ENCODE measurements at regions not wholly inside any gene's neighbourhood (a gene's known extent, or its start where the extent isn't known, plus 50 kb on each side); places are given as distances from the start of the nearest gene placed in this dataset.
"Not testable (repeated sequence)": the region's sequence is repeated elsewhere in the genome, so short reads cannot be mapped to it uniquely, and the experiment has no call there.

GRCh38 chr11:92002568-92002967, 222.1 kb upstream of the FAT3 start:
- Histone ChIP-seq H4K5ac (ENCODE audit: low read length) (no peak overlapping the region), H2BK15ac (replicated peaks; ENCODE audit: low read depth) (no peak overlapping the region)

GRCh38 chr11:91998481-91998880, 226.1 kb upstream of the FAT3 start:
- H4K5ac ChIP-seq (ENCODE audit: low read length) = no peak overlapping the region
- H2BK5ac ChIP-seq (ENCODE audit: low read length) = no peak overlapping the region
- no peak overlapping the region for H3K4me2 ChIP-seq (ENCODE audit: low read length)
- H3K79me1 ChIP-seq (ENCODE audit: low read length) = no peaks in the 10 kb centered on the region
- H3K4ac ChIP-seq (ENCODE audit: low read depth, low read length) = no peak overlapping the region
- no peak overlapping the region for H2AK5ac ChIP-seq (ENCODE audit: low read length)
- H2BK120ac ChIP-seq (ENCODE audit: low read depth, low read length) = no peak overlapping the region
- H3K9ac ChIP-seq (ENCODE audit: low read length) = no peak overlapping the region
- no peak overlapping the region for H3K4me3 ChIP-seq (ENCODE audit: low read length)
- no peak overlapping the region for H3K56ac ChIP-seq (ENCODE audit: low read length)
- no peak overlapping the region for H4K8ac ChIP-seq (ENCODE audit: low read depth, low read length)
- no peak overlapping the region for H2BK15ac ChIP-seq (replicated peaks; ENCODE audit: low read depth)
- no peaks in the 10 kb centered on the region for H3K4me1 ChIP-seq (ENCODE audit: control insufficient read depth, low read depth, low read length)
- no peaks in the 10 kb centered on the region for H3K36me3 ChIP-seq (ENCODE audit: control insufficient read depth, insufficient read depth, low read length)
- no peak for DNase-seq
- no peak overlapping the region for H3K18ac ChIP-seq (ENCODE audit: low read length)
- no peaks in the 10 kb centered on the region for H3K79me2 ChIP-seq (ENCODE audit: control insufficient read depth, insufficient read depth, low read length)
- no CpG with 5 or more reads among the region's 2 CpGs for WGBS (ENCODE audit: extremely low coverage, insufficient coverage, low lambda C conversion rate)
- no peaks in the 10 kb centered on the region for H3K27me3 ChIP-seq (ENCODE audit: insufficient read depth, low read length, poor library complexity)
- H3K23ac ChIP-seq (ENCODE audit: low read length) = no peak overlapping the region
- no peak overlapping the region for H3K27ac ChIP-seq (ENCODE audit: low read depth, low read length)

More at GRCh38 chr11:92002568-92002967, 222.1 kb upstream of the FAT3 start:
- no peak overlapping the region for H3K18ac ChIP-seq (ENCODE audit: low read length)
- no peak overlapping the region for H2AK5ac ChIP-seq (ENCODE audit: low read length)
- no peak overlapping the region for H3K9ac ChIP-seq (ENCODE audit: low read length)
- no peaks in the 10 kb centered on the region for H3K79me1 ChIP-seq (ENCODE audit: low read length)
- no peak overlapping the region for H2BK120ac ChIP-seq (ENCODE audit: low read depth, low read length)
- H3K27me3 ChIP-seq (ENCODE audit: insufficient read depth, low read length, poor library complexity) = no peaks in the 10 kb centered on the region
- no peak overlapping the region for H3K4ac ChIP-seq (ENCODE audit: low read depth, low read length)
- H4K8ac ChIP-seq (ENCODE audit: low read depth, low read length) = no peak overlapping the region
- no peak overlapping the region for H2BK5ac ChIP-seq (ENCODE audit: low read length)
- H3K4me2 ChIP-seq (ENCODE audit: low read length) = no peak overlapping the region
- no peaks in the 10 kb centered on the region for H3K79me2 ChIP-seq (ENCODE audit: control insufficient read depth, insufficient read depth, low read length)
- H3K4me1 ChIP-seq (ENCODE audit: control insufficient read depth, low read depth, low read length) = no peaks in the 10 kb centered on the region
- no peak overlapping the region for H3K4me3 ChIP-seq (ENCODE audit: low read length)
- H3K23ac ChIP-seq (ENCODE audit: low read length) = no peak overlapping the region
- H3K27ac ChIP-seq (ENCODE audit: low read depth, low read length) = no peak overlapping the region
- H3K36me3 ChIP-seq (ENCODE audit: control insufficient read depth, insufficient read depth, low read length) = no peaks in the 10 kb centered on the region
- DNase-seq = no peak
- no peak overlapping the region for H3K56ac ChIP-seq (ENCODE audit: low read length)

- H3K56ac ChIP-seq (ENCODE audit: low read length) = no peak overlapping the region
- no peaks in the 10 kb centered on the region for H3K79me2 ChIP-seq (ENCODE audit: control insufficient read depth, insufficient read depth, low read length)
Observed at GRCh38 chr11:91997226-91997625, 227.4 kb upstream of the FAT3 start.

GRCh38 chr11:91996526-91996925, 228.1 kb upstream of the FAT3 start:
- Histone ChIP-seq H4K8ac (ENCODE audit: low read depth, low read length) (no peak overlapping the region), H3K27ac (ENCODE audit: low read depth, low read length) (no peak overlapping the region), H2BK5ac (ENCODE audit: low read length) (no peak overlapping the region), H3K4me2 (ENCODE audit: low read length) (no peak overlapping the region), H3K4me3 (ENCODE audit: low read length) (no peak overlapping the region), H3K4me1 (ENCODE audit: control insufficient read depth, low read depth, low read length) (no peaks in the 10 kb centered on the region), H3K23ac (ENCODE audit: low read length) (no peak overlapping the region), H3K56ac (ENCODE audit: low read length) (no peak overlapping the region), H3K79me2 (ENCODE audit: control insufficient read depth, insufficient read depth, low read length) (no peaks in the 10 kb centered on the region), H3K4ac (ENCODE audit: low read depth, low read length) (no peak overlapping the region), H2AK5ac (ENCODE audit: low read length) (no peak overlapping the region), H2BK120ac (ENCODE audit: low read depth, low read length) (no peak overlapping the region), H3K36me3 (ENCODE audit: control insufficient read depth, insufficient read depth, low read length) (no peaks in the 10 kb centered on the region), H2BK15ac (replicated peaks; ENCODE audit: low read depth) (no peak overlapping the region), H3K18ac (ENCODE audit: low read length) (no peak overlapping the region), H3K9ac (ENCODE audit: low read length) (no peak overlapping the region), H3K27me3 (ENCODE audit: insufficient read depth, low read length, poor library complexity) (no peaks in the 10 kb centered on the region), H3K79me1 (ENCODE audit: low read length) (no peaks in the 10 kb centered on the region), H4K5ac (ENCODE audit: low read length) (no peak overlapping the region)
- WGBS (ENCODE audit: extremely low coverage, insufficient coverage, low lambda C conversion rate) = no CpG with 5 or more reads among the region's 1 CpG
- no peak for DNase-seq

More at GRCh38 chr11:91997226-91997625, 227.4 kb upstream of the FAT3 start:
- Histone ChIP-seq H3K4me2 (ENCODE audit: low read length) (no peak overlapping the region), H3K79me1 (ENCODE audit: low read length) (no peaks in the 10 kb centered on the region), H4K8ac (ENCODE audit: low read depth, low read length) (no peak overlapping the region), H2BK5ac (ENCODE audit: low read length) (no peak overlapping the region), H3K27ac (ENCODE audit: low read depth, low read length) (no peak overlapping the region), H3K23ac (ENCODE audit: low read length) (no peak overlapping the region), H3K4me3 (ENCODE audit: low read length) (no peak overlapping the region), H3K27me3 (ENCODE audit: insufficient read depth, low read length, poor library complexity) (no peaks in the 10 kb centered on the region), H3K18ac (ENCODE audit: low read length) (no peak overlapping the region), H3K4ac (ENCODE audit: low read depth, low read length) (no peak overlapping the region), H3K4me1 (ENCODE audit: control insufficient read depth, low read depth, low read length) (no peaks in the 10 kb centered on the region), H3K36me3 (ENCODE audit: control insufficient read depth, insufficient read depth, low read length) (no peaks in the 10 kb centered on the region), H2BK120ac (ENCODE audit: low read depth, low read length) (no peak overlapping the region), H2BK15ac (replicated peaks; ENCODE audit: low read depth) (no peak overlapping the region), H2AK5ac (ENCODE audit: low read length) (no peak overlapping the region), H3K9ac (ENCODE audit: low read length) (no peak overlapping the region), H4K5ac (ENCODE audit: low read length) (no peak overlapping the region)
- no CpG with 5 or more reads among the region's 6 CpGs for WGBS (ENCODE audit: extremely low coverage, insufficient coverage, low lambda C conversion rate)
- DNase-seq = no peak

- not testable (repeated sequence) for H3K4me2 ChIP-seq (ENCODE audit: low read length); H3K56ac ChIP-seq (ENCODE audit: low read length); H3K79me2 ChIP-seq (ENCODE audit: control insufficient read depth, insufficient read depth, low read length); DNase-seq; H3K79me1 ChIP-seq (ENCODE audit: low read length); H2AK5ac ChIP-seq (ENCODE audit: low read length); H3K9ac ChIP-seq (ENCODE audit: low read length); H4K5ac ChIP-seq (ENCODE audit: low read length); H3K36me3 ChIP-seq (ENCODE audit: control insufficient read depth, insufficient read depth, low read length); H2BK120ac ChIP-seq (ENCODE audit: low read depth, low read length); H3K27ac ChIP-seq (ENCODE audit: low read depth, low read length); H3K18ac ChIP-seq (ENCODE audit: low read length); H2BK15ac ChIP-seq (replicated peaks; ENCODE audit: low read depth); H2BK5ac ChIP-seq (ENCODE audit: low read length); H3K27me3 ChIP-seq (ENCODE audit: insufficient read depth, low read length, poor library complexity); H3K4me1 ChIP-seq (ENCODE audit: control insufficient read depth, low read depth, low read length); H4K8ac ChIP-seq (ENCODE audit: low read depth, low read length); H3K23ac ChIP-seq (ENCODE audit: low read length); H3K4me3 ChIP-seq (ENCODE audit: low read length); H3K4ac ChIP-seq (ENCODE audit: low read depth, low read length)
Observed at GRCh38 chr11:91988443-91988842, 236.2 kb upstream of the FAT3 start.

GRCh38 chr11:91986218-91986617, 238.4 kb upstream of the FAT3 start:
- Histone ChIP-seq H3K4me3 (ENCODE audit: low read length) (no peak overlapping the region), H3K4me1 (ENCODE audit: control insufficient read depth, low read depth, low read length) (no peaks in the 10 kb centered on the region), H3K79me2 (ENCODE audit: control insufficient read depth, insufficient read depth, low read length) (no peaks in the 10 kb centered on the region), H3K27me3 (ENCODE audit: insufficient read depth, low read length, poor library complexity) (no peaks in the 10 kb centered on the region), H2BK15ac (replicated peaks; ENCODE audit: low read depth) (no peak overlapping the region), H2AK5ac (ENCODE audit: low read length) (no peak overlapping the region), H3K18ac (ENCODE audit: low read length) (no peak overlapping the region), H3K9ac (ENCODE audit: low read length) (no peak overlapping the region), H2BK120ac (ENCODE audit: low read depth, low read length) (no peak overlapping the region), H3K4me2 (ENCODE audit: low read length) (no peak overlapping the region), H3K79me1 (ENCODE audit: low read length) (no peaks in the 10 kb centered on the region), H4K8ac (ENCODE audit: low read depth, low read length) (no peak overlapping the region), H3K56ac (ENCODE audit: low read length) (no peak overlapping the region), H3K27ac (ENCODE audit: low read depth, low read length) (no peak overlapping the region), H2BK5ac (ENCODE audit: low read length) (no peak overlapping the region), H3K36me3 (ENCODE audit: control insufficient read depth, insufficient read depth, low read length) (no peaks in the 10 kb centered on the region), H3K4ac (ENCODE audit: low read depth, low read length) (no peak overlapping the region), H3K23ac (ENCODE audit: low read length) (no peak overlapping the region), H4K5ac (ENCODE audit: low read length) (no peak overlapping the region)
- no peak for DNase-seq

Measured in mesendoderm (in vitro differentiated cells).